NCI-H524 (cell line): ENCODE measurements at regions not wholly inside any gene's neighbourhood (a gene's known extent, or its start where the extent isn't known, plus 50 kb on each side); places are given as distances from the start of the nearest gene placed in this dataset.

Experiments
- DNase-seq, 2 experiments: peaks; one replicate each; lab custom pipeline; 2025; lab: John Stamatoyannopoulos, UW

DNA sequence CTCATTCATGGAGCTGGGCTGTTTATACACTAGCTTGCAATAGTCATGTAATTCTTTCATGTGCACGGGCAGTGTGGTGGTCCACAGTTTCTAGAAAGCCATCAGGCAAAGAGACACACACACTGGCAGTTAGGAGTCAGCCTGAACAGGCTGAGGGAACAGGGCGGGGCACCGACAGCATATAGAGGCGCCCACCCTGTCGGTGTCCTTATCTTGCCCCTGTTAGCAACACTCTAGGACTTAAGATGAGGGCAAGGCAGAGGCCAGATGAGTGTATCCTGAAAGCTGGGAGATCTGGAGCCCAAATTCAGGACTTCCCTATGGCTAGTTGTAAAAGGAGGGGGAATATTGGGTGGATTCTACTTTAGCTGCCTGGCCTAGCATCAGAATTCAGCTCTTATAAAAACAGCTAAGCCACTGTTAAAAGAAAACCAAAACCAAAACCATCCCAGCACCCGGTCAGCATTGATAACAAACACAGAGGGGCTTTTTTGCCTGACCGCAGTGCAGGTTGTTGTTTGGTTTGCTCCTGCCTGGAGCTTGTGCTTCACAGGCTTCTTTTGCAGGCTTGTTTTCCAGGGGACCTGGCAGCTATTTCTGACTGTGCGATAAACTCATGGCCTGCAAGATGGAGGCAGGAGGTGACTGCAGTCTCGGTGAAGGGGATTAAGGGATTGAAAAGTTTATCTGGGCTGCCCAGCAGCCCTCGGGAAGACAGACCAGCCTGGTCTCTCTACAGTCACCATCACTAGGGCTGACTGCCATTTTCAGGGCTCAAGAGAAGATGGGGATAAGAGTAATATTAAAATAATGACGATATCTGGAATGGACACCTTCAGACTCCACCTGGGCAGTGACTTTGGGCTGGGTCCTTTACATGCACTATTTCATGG is 638.9 kb downstream of the MID1IP1 start:
- peak in 1 of 2 experiments; percentile 13 for DNase-seq

- no peak for DNase-seq
Observed at GRCh38 chrX:39440799-39441284, 639.6 kb downstream of the MID1IP1 start.

DNA sequence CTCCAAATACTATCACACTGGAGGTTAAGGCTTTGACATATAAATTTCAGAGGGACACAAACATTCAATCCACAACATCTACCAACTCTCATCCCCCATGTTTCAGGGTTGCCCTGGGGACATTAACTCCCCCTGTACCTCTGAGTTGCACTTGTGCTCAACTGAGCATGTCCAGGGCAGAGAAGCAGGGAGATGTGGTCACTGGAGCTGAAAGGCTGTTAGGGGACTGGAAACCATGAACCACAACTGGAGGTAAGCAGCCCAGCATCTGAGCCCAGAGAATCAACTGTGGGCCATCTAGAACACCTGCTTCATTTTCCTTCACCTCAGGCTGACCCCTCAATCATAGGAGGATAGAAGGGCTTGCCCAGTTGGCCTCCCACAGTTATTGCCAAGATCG is 641.1 kb downstream of the MID1IP1 start:
- no peak for DNase-seq

DNA sequence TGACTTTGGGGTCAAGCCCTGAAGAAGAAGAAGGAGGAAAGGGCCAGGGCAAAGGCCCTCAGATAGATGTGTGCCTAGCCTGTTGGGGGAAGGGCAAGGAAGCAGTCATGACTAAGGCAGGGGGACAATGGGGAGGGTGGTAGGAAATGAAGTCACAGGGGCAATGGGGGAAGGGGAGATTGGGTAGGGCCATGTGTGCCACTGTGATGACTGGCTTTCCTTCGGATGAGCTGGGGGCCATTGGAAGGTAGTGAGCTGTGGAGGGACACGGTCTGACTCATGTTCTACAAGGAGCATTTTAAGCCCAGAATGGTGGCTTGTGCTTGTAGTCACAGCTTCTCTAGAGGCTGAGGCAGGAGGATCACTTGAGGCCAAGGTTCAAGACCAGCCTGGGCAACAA is 642.0 kb downstream of the MID1IP1 start:
- no peak for DNase-seq

- peak in 1 of 2 experiments; percentile 38 for DNase-seq
Observed at GRCh38 chrX:39445336-39445735, 644.1 kb downstream of the MID1IP1 start.

GRCh38 chrX:39449352-39449751 is 648.1 kb downstream of the MID1IP1 start:
- no peak for DNase-seq

GRCh38 chrX:39450234-39450977 is 647.4 kb downstream of the BCOR start:
- DNase-seq = no peak

DNA sequence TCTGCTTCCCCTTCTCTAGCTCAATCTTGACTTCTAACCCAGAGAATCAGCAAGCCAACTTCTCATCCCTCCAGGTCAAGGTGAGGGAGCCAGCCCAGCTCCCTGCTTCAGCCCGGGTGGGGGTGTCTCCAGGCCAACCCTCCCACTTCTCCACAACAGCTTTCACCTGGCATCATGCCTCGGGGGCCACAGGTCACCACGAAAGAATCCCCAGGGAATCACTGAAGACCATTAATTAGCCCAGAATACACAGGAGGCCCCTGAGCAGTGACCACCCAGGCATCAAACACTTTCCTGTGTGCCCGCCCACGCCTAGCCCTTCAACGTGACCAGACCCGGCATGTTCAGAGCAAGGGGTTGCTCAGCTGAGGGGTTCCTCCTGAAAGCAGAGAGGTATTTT is 646.7 kb downstream of the BCOR start:
- DNase-seq = no peak

DNA sequence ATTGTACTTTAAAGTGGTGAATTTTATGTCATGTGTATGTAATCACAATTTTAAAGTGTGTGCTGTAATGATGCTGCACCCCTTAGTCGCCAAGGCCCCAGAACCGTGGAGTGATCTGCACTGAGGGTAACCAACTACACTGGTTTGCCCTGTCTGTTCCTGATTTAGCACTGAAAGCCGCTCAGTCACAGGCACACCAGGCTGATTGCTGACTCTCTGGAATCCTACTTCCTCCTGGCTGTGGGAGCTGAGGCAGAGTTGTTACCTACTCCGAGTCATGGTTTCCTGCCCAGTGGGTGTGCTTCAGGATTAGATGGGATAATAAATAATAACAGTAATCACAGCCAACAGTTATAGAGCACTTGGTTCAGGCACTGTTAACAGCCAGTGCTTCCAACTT is 645.4 kb downstream of the BCOR start:
- DNase-seq = no peak

DNA sequence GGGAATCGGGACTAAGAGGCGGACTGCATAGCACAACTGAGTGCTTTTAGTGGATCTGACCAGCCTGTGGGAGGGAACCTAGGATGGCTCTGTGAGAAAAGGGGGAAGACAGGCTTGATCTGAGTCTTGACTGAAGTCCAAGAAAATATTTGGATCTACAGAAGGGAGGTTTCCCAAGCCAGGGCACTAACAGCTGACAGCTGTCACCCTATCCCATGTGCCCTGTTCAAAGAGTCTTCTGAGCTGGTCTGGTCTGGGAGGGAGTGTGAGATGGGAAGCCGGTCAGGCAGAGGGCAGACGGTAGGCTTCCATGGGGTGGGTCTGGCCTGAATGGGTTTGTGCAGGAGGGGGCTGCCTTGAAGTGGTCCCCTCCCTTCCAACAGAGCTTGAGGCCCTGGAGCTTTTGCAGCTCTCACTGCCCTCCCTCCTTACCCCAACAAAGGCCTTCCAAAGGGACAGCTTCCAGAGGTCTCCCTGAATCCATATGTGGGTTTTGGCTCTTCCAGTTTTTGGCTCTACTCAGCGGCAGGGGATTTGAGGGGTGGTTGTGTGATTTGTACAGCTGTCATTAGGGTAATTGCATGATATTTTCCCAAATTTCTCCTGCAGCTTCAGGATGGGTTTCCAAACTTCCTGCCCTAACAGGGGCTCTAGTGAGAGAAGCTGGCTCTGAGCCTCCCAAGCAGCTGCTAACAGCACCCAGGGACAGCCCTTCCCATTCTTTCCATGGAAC is 643.7 kb downstream of the BCOR start:
- DNase-seq = peak; percentile 92 to 97

DNA sequence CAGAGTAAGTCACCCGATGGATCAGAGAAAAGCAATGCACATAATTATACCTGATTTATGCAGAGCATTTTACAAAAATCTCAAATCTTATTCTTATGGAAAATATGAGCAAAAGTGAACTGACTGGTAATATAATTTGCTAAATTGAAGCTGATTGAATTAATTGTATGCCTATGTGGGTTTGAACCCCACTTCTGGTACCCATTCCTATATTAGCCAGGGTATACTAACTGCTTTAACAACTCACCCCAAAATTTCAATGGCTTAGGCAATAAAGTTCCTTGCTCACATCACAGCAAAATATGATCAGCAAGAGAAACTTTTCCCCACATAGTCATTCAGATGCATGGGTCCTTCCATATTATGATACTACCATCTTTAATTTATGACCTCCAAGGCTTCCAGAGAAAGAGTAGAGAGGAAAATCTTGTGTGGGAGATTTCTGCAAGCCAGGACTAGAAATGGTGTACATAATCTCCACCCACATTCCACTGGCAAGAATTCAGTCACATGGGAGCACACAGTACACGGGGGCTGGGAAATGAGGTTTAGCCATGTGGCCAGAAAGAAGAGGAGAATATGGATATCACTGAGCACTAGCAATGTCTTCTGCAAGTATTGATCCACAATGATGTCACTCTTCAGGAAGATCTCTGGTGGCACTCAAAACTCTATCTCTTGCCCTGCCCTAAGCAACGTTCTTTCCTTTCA is 640.7 kb downstream of the BCOR start:
- no peak for DNase-seq

- no peak for DNase-seq
Observed at GRCh38 chrX:39458779-39459178, 639.0 kb downstream of the BCOR start.

GRCh38 chrX:39459204-39459603 is 638.6 kb downstream of the BCOR start:
- no peak for DNase-seq

DNA sequence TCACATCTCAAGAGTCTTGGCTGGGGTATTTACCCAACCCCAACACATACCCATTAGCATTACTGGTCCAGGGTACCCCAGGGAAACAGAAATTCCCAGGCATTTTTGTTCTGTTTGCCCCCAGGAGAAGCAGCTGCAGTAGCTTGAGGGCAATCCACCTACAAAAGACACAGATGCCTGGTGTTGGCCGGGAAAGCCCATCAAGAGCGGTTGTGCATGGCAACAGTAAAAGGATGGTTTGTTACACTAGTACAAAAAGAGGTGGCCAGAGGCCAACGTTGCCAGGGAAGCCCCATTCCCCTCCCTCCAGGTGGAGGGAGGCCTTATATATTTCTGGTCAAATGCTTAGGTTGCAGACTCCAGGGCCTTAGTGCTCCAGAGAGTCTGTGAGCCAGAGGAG is 637.8 kb downstream of the BCOR start:
- DNase-seq = no peak

GRCh38 chrX:39460499-39460898 is 637.3 kb downstream of the BCOR start:
- DNase-seq = no peak

DNA sequence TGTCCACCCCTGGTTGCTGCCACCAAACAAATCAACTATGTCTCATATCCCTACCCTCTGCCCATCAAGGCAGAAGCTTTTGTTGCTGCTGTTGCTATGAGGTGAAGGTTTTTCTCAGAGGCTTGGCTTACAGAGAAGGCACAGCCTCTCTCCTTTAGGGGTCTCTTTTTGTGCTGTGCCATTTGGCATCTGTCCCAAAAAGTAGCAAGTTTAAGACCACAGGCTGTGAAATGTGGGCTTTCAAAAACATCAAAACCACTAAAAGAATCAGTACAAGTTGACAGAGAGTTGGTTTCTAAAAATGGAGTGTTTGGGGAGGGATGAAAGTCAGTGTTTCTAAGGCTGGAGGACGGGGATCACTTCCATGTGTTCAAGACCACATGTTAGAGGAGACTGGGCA is 634.9 kb downstream of the BCOR start:
- no peak for DNase-seq

DNA sequence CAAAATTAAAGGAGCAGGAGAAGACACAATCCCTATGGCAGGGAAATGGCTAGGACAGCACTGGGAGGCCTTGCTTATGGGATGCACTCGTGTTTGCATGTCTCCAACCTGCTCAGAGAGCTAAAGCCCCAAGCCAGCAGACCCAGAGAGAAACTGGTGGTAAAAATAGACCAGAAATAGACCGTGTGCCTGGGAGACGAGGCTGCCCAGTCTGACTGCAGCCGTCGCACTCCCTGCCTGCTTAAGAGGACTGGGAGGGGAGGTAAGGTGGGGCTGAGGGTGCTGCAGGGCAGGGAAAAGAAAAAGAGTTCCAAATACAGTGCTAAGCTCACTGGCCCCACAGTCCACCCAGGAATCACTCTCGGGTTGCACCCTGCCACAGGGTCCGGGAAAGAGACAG is 633.5 kb downstream of the BCOR start:
- no peak for DNase-seq

DNA sequence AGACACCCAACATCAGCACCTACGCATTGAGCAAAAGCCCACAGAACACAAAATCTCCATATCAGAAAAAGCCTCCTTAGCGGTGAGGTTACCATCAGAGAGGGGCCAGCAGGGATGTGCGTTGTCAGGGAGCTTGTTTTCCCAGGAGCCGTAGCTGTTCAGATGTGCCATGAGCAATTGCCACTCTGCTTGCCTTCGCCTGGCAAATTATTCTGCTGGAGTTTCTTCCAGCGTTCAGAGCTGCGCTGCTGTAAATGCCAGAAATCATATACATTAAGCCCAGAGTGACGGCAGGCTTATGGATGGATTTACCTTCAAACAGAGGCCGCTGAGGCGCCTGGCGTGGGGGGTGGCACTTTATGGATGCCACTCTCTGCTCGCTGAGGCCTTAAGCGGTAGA is 632.3 kb downstream of the BCOR start:
- DNase-seq = no peak

DNA sequence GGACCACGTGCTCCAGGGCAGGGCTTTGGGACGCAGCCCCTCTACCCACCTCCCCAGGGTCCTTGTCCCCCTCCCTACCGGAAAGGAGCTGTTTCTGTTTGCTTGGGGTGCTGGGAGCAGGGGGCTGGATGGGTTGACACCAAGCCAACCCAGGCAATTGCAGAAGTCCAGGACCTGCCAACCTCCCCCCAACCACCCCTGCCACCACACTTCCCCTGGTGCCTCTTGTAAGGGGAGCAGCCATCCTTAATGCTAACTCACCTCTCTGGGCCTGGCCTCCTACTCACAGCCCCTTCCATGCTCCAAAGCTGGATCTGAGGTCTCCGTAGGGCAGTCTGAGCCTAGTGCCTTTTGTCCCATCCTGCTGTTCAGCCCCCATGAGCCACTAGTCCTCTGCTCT is 631.9 kb downstream of the BCOR start:
- DNase-seq = no peak

- no peak for DNase-seq
Observed at GRCh38 chrX:39469126-39469525, 628.6 kb downstream of the BCOR start.

GRCh38 chrX:39470588-39471407 is 627.0 kb downstream of the BCOR start:
- no peak for DNase-seq
